H9 (cell line): ENCODE measurements at regions not wholly inside any gene's neighbourhood (a gene's known extent, or its start where the extent isn't known, plus 50 kb on each side); places are given as distances from the start of the nearest gene placed in this dataset.

ENCODE experiments used
- DNase-seq: peaks from one replicate; pipeline ENCODE4 v3.0.0-alpha.2; 2017
- H2AFZ ChIP-seq: one replicate; pipeline ENCODE4 v1.6.1; 2013; ENCODE audit warnings: mild to moderate bottlenecking, low read length, control low read depth, moderate library complexity
- H2AK5ac ChIP-seq: 2 replicates; pipeline ENCODE4 v1.6.1; 2013; ENCODE audit warnings: low read length, control low read depth, mixed read lengths; ENCODE audit not compliant: insufficient read length
- H2BK120ac ChIP-seq: one replicate; pipeline ENCODE4 v1.6.1; 2013; ENCODE audit warnings: low read depth, mild to moderate bottlenecking, low read length, control low read depth, inconsistent platforms; ENCODE audit not compliant: poor library complexity, severe bottlenecking
- H2BK12ac ChIP-seq: 2 replicates; pipeline ENCODE4 v1.6.1; 2013; ENCODE audit warnings: low read length, control low read depth, mixed read lengths, low read depth; ENCODE audit not compliant: insufficient read length
- H2BK15ac ChIP-seq: 2 replicates; pipeline ENCODE4 v1.6.1; 2013; ENCODE audit warnings: low read depth, low read length, control low read depth
- H2BK20ac ChIP-seq: one replicate; pipeline ENCODE4 v1.6.1; 2013; ENCODE audit warnings: low read depth, mild to moderate bottlenecking, low read length, control low read depth, inconsistent platforms; ENCODE audit not compliant: poor library complexity, severe bottlenecking
- H2BK5ac ChIP-seq: 2 replicates; pipeline ENCODE4 v1.6.1; 2013; ENCODE audit warnings: low read length, control low read depth, mixed read lengths; ENCODE audit not compliant: insufficient read length
- H3K14ac ChIP-seq: 2 replicates; pipeline ENCODE4 v1.6.1; 2013; ENCODE audit warnings: low read length, control low read depth; ENCODE audit not compliant: insufficient read depth
- H3K18ac ChIP-seq: 2 replicates; pipeline ENCODE4 v1.6.1; 2013; ENCODE audit warnings: low read depth, mild to moderate bottlenecking, mixed read lengths, low read length, control low read depth; ENCODE audit not compliant: insufficient read length
- H3K23ac ChIP-seq: 2 replicates; pipeline ENCODE4 v1.6.1; 2013; ENCODE audit warnings: low read length, control low read depth, mixed read lengths, low read depth; ENCODE audit not compliant: insufficient read length
- H3K23me2 ChIP-seq: 2 replicates; pipeline ENCODE4 v1.6.1; 2013; ENCODE audit warnings: low read depth, mild to moderate bottlenecking, mixed read lengths, low read length, control low read depth; ENCODE audit not compliant: insufficient read length, poor library complexity, severe bottlenecking
- H3K27ac ChIP-seq: 2 replicates; pipeline ENCODE4 v1.5.1; 2013; ENCODE audit warnings: low read length, control low read depth, mixed read lengths, low read depth; ENCODE audit not compliant: insufficient read length
- H3K27me3 ChIP-seq: 2 replicates; pipeline ENCODE4 v1.6.1; 2013; ENCODE audit warnings: low read length, control low read depth, inconsistent platforms; ENCODE audit not compliant: insufficient read depth
- H3K4ac ChIP-seq: 2 replicates; pipeline ENCODE4 v1.6.1; 2013; ENCODE audit warnings: low read depth, mild to moderate bottlenecking, control low read depth, inconsistent platforms, low read length, moderate library complexity
- H3K4me1 ChIP-seq: 2 replicates; pipeline ENCODE4 v1.6.1; 2013; ENCODE audit warnings: low read length, control low read depth, inconsistent platforms; ENCODE audit not compliant: insufficient read depth
- H3K4me2 ChIP-seq: 2 replicates; pipeline ENCODE4 v1.6.1; 2013; ENCODE audit warnings: low read length, control low read depth, mixed read lengths; ENCODE audit not compliant: insufficient read length, insufficient read depth
- H3K56ac ChIP-seq: 2 replicates; pipeline ENCODE4 v1.6.1; 2013; ENCODE audit warnings: low read depth, mild to moderate bottlenecking, mixed read lengths, low read length, control low read depth; ENCODE audit not compliant: insufficient read length
- H3K79me1 ChIP-seq: 2 replicates; pipeline ENCODE4 v1.6.1; 2013; ENCODE audit warnings: low read depth, mild to moderate bottlenecking, moderate library complexity, low read length, control low read depth, inconsistent platforms; ENCODE audit not compliant: insufficient read depth, poor library complexity, severe bottlenecking
- H3K79me2 ChIP-seq: 2 replicates; pipeline ENCODE4 v1.6.1; 2013; ENCODE audit warnings: low read length, control low read depth, inconsistent platforms; ENCODE audit not compliant: insufficient read depth
- H3K9ac ChIP-seq: 2 replicates; pipeline ENCODE4 v1.6.1; 2013; ENCODE audit warnings: low read length, control low read depth, mixed read lengths; ENCODE audit not compliant: insufficient read length; ENCODE audit errors: extremely low read depth
- H3K9me3 ChIP-seq: one replicate; pipeline ENCODE4 v1.6.1; 2013; ENCODE audit warnings: low read depth, low read length, inconsistent platforms; ENCODE audit not compliant: control insufficient read depth
- H3T11ph ChIP-seq: one replicate; pipeline ENCODE4 v1.6.1; 2013; ENCODE audit warnings: mild to moderate bottlenecking, low read length, control low read depth, inconsistent platforms
- H4K20me1 ChIP-seq: one replicate; pipeline ENCODE4 v1.6.1; 2013; ENCODE audit not compliant: control insufficient read depth, insufficient read length, insufficient read depth
- H4K5ac ChIP-seq: 2 replicates; pipeline ENCODE4 v1.6.1; 2013; ENCODE audit warnings: low read depth, mild to moderate bottlenecking, mixed read lengths, low read length, control low read depth; ENCODE audit not compliant: insufficient read length
- H4K8ac ChIP-seq: replicated peaks from 2 replicates; pipeline ENCODE4 v1.6.1; 2013; ENCODE audit warnings: low read length, control low read depth, mixed read lengths, low read depth; ENCODE audit not compliant: insufficient read length
- H4K91ac ChIP-seq: 2 replicates; pipeline ENCODE4 v1.6.1; 2013; ENCODE audit warnings: low read depth, mild to moderate bottlenecking, moderate library complexity, mixed read lengths, low read length, control low read depth; ENCODE audit not compliant: insufficient read length
- H3K27ac Mint-ChIP-seq, 3 experiments: 2 replicates in 2 of 3; 3 replicates in 1 of 3; pipeline ENCODE4 v1.8.0; 2020 to 2021; ENCODE audit warnings: mixed read lengths in 3 of 3, mild to moderate bottlenecking in 1 of 3, moderate library complexity in 1 of 3
- H3K27me3 Mint-ChIP-seq: 2 replicates; pipeline ENCODE4 v1.8.0; 2021; ENCODE audit warnings: low read depth, mild to moderate bottlenecking, moderate library complexity, mixed read lengths
- H3K36me3 Mint-ChIP-seq, 3 experiments: 2 replicates in 2 of 3; 3 replicates in 1 of 3; pipeline ENCODE4 v1.8.0; 2020 to 2021; ENCODE audit warnings: low read depth in 3 of 3, mixed read lengths in 3 of 3; ENCODE audit not compliant: insufficient read depth in 1 of 3
- H3K4me1 Mint-ChIP-seq, 2 experiments: 2 replicates each; pipeline ENCODE4 v1.8.0; 2020; ENCODE audit warnings: mixed read lengths in 2 of 2
- H3K4me3 Mint-ChIP-seq, 2 experiments: 2 replicates in 1 of 2; 3 replicates in 1 of 2; pipeline ENCODE4 v1.8.0; 2020 to 2021; ENCODE audit warnings: mild to moderate bottlenecking in 2 of 2, mixed read lengths in 2 of 2, moderate library complexity in 1 of 2
- H3K9me3 Mint-ChIP-seq, 2 experiments: 2 replicates in 1 of 2; 3 replicates in 1 of 2; pipeline ENCODE4 v1.8.0; 2020; ENCODE audit warnings: mild to moderate bottlenecking in 2 of 2, mixed read lengths in 2 of 2, moderate library complexity in 1 of 2
- WGBS: extraction: QIAGEN DNeasy Blood & Tissue Kit; methylation state at CpG from one replicate; pipeline ENCODE4 v1.1.7; 2013; ENCODE audit warnings: missing lambda C conversion rate, low lambda C conversion rate, mixed read lengths; ENCODE audit not compliant: insufficient read length; ENCODE audit errors: extremely low coverage; 5-methylcytosine and 5-hydroxymethylcytosine counted together
- TF ChIP-seq, protein P1 (sequence below): fragments of 200-600 bp; sonication (generic); conservative IDR thresholded peaks from 3 replicates; pipeline ENCODE4 v1.8.0; 2021; ENCODE audit warnings: antibody characterized with exemption, mild to moderate bottlenecking

DNA sequence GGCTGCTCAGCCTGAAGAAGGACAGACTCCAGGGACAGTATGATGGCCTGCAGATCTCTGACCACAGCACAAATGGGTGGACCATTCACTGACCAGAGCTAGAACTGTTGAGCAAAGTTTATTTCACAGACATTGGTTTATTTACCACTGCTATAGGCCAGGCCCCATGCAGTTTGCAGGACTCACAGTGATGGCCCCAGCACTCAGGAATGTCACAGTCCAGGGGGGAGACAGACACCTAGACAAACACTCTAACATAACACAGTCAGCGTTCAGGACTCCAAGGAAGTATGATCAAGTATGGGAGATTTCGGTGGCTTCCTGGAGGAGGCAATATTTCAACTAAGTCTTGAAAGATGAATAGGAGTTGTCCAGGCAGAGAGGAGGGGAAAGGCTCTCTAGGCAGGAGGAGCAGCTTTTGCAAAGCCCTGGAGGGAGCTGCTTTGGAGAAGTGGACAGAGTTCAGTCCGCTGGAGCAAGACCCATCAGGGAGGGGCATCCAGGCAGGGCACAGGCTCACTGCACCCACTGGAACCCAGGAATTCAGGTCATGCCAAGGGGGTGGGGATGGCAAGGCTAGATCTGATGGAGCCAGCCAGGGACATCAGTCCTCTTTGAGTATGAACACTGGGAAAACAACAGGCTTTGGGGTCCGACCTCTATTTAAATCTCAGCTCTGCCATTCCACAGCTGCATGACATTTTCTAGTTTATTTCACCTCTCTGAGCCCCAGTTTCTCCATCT lies 454.3 kb downstream of the MATN1 start:
- Histone ChIP-seq H3K79me1 (no peaks in the 10 kb centered on the region), H2AK5ac (no peak overlapping the region), H4K91ac (no peak overlapping the region), H3K18ac (no peak overlapping the region), H4K8ac (no peak overlapping the region), H3K9me3 (no peaks in the 10 kb centered on the region), H3K79me2 (no peaks in the 10 kb centered on the region), H2AFZ (no peak overlapping the region), H3T11ph (no peak overlapping the region), H2BK20ac (no peak overlapping the region), H4K5ac (no peak overlapping the region), H3K4me1 (no peaks in the 10 kb centered on the region), H2BK5ac (no peak overlapping the region), H3K14ac (no peak overlapping the region), H3K23me2 (no peaks in the 10 kb centered on the region), H2BK15ac (no peak overlapping the region), H3K27ac (no peak overlapping the region), H3K9ac (no peak overlapping the region), H2BK12ac (no peak overlapping the region), H3K27me3 (no peaks in the 10 kb centered on the region), H3K4ac (no peak overlapping the region), H3K56ac (no peak overlapping the region), H4K20me1 (no peaks in the 10 kb centered on the region), H3K23ac (no peak overlapping the region), H2BK120ac (no peak overlapping the region), H3K4me2 (no peak overlapping the region)
- TF ChIP-seq, protein P1, sequence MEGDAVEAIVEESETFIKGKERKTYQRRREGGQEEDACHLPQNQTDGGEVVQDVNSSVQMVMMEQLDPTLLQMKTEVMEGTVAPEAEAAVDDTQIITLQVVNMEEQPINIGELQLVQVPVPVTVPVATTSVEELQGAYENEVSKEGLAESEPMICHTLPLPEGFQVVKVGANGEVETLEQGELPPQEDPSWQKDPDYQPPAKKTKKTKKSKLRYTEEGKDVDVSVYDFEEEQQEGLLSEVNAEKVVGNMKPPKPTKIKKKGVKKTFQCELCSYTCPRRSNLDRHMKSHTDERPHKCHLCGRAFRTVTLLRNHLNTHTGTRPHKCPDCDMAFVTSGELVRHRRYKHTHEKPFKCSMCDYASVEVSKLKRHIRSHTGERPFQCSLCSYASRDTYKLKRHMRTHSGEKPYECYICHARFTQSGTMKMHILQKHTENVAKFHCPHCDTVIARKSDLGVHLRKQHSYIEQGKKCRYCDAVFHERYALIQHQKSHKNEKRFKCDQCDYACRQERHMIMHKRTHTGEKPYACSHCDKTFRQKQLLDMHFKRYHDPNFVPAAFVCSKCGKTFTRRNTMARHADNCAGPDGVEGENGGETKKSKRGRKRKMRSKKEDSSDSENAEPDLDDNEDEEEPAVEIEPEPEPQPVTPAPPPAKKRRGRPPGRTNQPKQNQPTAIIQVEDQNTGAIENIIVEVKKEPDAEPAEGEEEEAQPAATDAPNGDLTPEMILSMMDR = no peak
- Mint-ChIP-seq H3K36me3 (no peaks in the 10 kb centered on the region), H3K27ac (no peak overlapping the region), H3K4me3 (no peak overlapping the region), H3K27me3 (peaks cover 6% of the 10 kb centered on the region), H3K9me3 (no peaks in the 10 kb centered on the region; a peak in 1 of 5 replicates), H3K4me1 (no peaks in the 10 kb centered on the region)
- DNase-seq = peak; percentile 8
- no CpG with 5 or more reads among the region's 4 CpGs for WGBS
